H9 (cell line): ENCODE measurements at regions not wholly inside any gene's neighbourhood (a gene's known extent, or its start where the extent isn't known, plus 50 kb on each side); places are given as distances from the start of the nearest gene placed in this dataset.
A peak's percentile ranks its signal among the peaks of the same experiment; 100 is the strongest.

Source experiments
- DNase-seq: peaks from one replicate; pipeline ENCODE4 v3.0.0-alpha.2; 2017
- H2AFZ ChIP-seq: one replicate; pipeline ENCODE4 v1.6.1; 2013; ENCODE audit warnings: mild to moderate bottlenecking, low read length, control low read depth, moderate library complexity
- H2AK5ac ChIP-seq: 2 replicates; pipeline ENCODE4 v1.6.1; 2013; ENCODE audit warnings: low read length, control low read depth, mixed read lengths; ENCODE audit not compliant: insufficient read length
- H2BK120ac ChIP-seq: one replicate; pipeline ENCODE4 v1.6.1; 2013; ENCODE audit warnings: low read depth, mild to moderate bottlenecking, low read length, control low read depth, inconsistent platforms; ENCODE audit not compliant: poor library complexity, severe bottlenecking
- H2BK12ac ChIP-seq: 2 replicates; pipeline ENCODE4 v1.6.1; 2013; ENCODE audit warnings: low read length, control low read depth, mixed read lengths, low read depth; ENCODE audit not compliant: insufficient read length
- H2BK15ac ChIP-seq: 2 replicates; pipeline ENCODE4 v1.6.1; 2013; ENCODE audit warnings: low read depth, low read length, control low read depth
- H2BK20ac ChIP-seq: one replicate; pipeline ENCODE4 v1.6.1; 2013; ENCODE audit warnings: low read depth, mild to moderate bottlenecking, low read length, control low read depth, inconsistent platforms; ENCODE audit not compliant: poor library complexity, severe bottlenecking
- H2BK5ac ChIP-seq: 2 replicates; pipeline ENCODE4 v1.6.1; 2013; ENCODE audit warnings: low read length, control low read depth, mixed read lengths; ENCODE audit not compliant: insufficient read length
- H3K14ac ChIP-seq: 2 replicates; pipeline ENCODE4 v1.6.1; 2013; ENCODE audit warnings: low read length, control low read depth; ENCODE audit not compliant: insufficient read depth
- H3K18ac ChIP-seq: 2 replicates; pipeline ENCODE4 v1.6.1; 2013; ENCODE audit warnings: low read depth, mild to moderate bottlenecking, mixed read lengths, low read length, control low read depth; ENCODE audit not compliant: insufficient read length
- H3K23ac ChIP-seq: 2 replicates; pipeline ENCODE4 v1.6.1; 2013; ENCODE audit warnings: low read length, control low read depth, mixed read lengths, low read depth; ENCODE audit not compliant: insufficient read length
- H3K23me2 ChIP-seq: 2 replicates; pipeline ENCODE4 v1.6.1; 2013; ENCODE audit warnings: low read depth, mild to moderate bottlenecking, mixed read lengths, low read length, control low read depth; ENCODE audit not compliant: insufficient read length, poor library complexity, severe bottlenecking
- H3K27ac ChIP-seq: 2 replicates; pipeline ENCODE4 v1.5.1; 2013; ENCODE audit warnings: low read length, control low read depth, mixed read lengths, low read depth; ENCODE audit not compliant: insufficient read length
- H3K27me3 ChIP-seq: 2 replicates; pipeline ENCODE4 v1.6.1; 2013; ENCODE audit warnings: low read length, control low read depth, inconsistent platforms; ENCODE audit not compliant: insufficient read depth
- H3K4ac ChIP-seq: 2 replicates; pipeline ENCODE4 v1.6.1; 2013; ENCODE audit warnings: low read depth, mild to moderate bottlenecking, control low read depth, inconsistent platforms, low read length, moderate library complexity
- H3K4me1 ChIP-seq: 2 replicates; pipeline ENCODE4 v1.6.1; 2013; ENCODE audit warnings: low read length, control low read depth, inconsistent platforms; ENCODE audit not compliant: insufficient read depth
- H3K4me2 ChIP-seq: 2 replicates; pipeline ENCODE4 v1.6.1; 2013; ENCODE audit warnings: low read length, control low read depth, mixed read lengths; ENCODE audit not compliant: insufficient read length, insufficient read depth
- H3K56ac ChIP-seq: 2 replicates; pipeline ENCODE4 v1.6.1; 2013; ENCODE audit warnings: low read depth, mild to moderate bottlenecking, mixed read lengths, low read length, control low read depth; ENCODE audit not compliant: insufficient read length
- H3K79me1 ChIP-seq: 2 replicates; pipeline ENCODE4 v1.6.1; 2013; ENCODE audit warnings: low read depth, mild to moderate bottlenecking, moderate library complexity, low read length, control low read depth, inconsistent platforms; ENCODE audit not compliant: insufficient read depth, poor library complexity, severe bottlenecking
- H3K79me2 ChIP-seq: 2 replicates; pipeline ENCODE4 v1.6.1; 2013; ENCODE audit warnings: low read length, control low read depth, inconsistent platforms; ENCODE audit not compliant: insufficient read depth
- H3K9ac ChIP-seq: 2 replicates; pipeline ENCODE4 v1.6.1; 2013; ENCODE audit warnings: low read length, control low read depth, mixed read lengths; ENCODE audit not compliant: insufficient read length; ENCODE audit errors: extremely low read depth
- H3K9me3 ChIP-seq: one replicate; pipeline ENCODE4 v1.6.1; 2013; ENCODE audit warnings: low read depth, low read length, inconsistent platforms; ENCODE audit not compliant: control insufficient read depth
- H3T11ph ChIP-seq: one replicate; pipeline ENCODE4 v1.6.1; 2013; ENCODE audit warnings: mild to moderate bottlenecking, low read length, control low read depth, inconsistent platforms
- H4K20me1 ChIP-seq: one replicate; pipeline ENCODE4 v1.6.1; 2013; ENCODE audit not compliant: control insufficient read depth, insufficient read length, insufficient read depth
- H4K5ac ChIP-seq: 2 replicates; pipeline ENCODE4 v1.6.1; 2013; ENCODE audit warnings: low read depth, mild to moderate bottlenecking, mixed read lengths, low read length, control low read depth; ENCODE audit not compliant: insufficient read length
- H4K8ac ChIP-seq: replicated peaks from 2 replicates; pipeline ENCODE4 v1.6.1; 2013; ENCODE audit warnings: low read length, control low read depth, mixed read lengths, low read depth; ENCODE audit not compliant: insufficient read length
- H4K91ac ChIP-seq: 2 replicates; pipeline ENCODE4 v1.6.1; 2013; ENCODE audit warnings: low read depth, mild to moderate bottlenecking, moderate library complexity, mixed read lengths, low read length, control low read depth; ENCODE audit not compliant: insufficient read length
- H3K27ac Mint-ChIP-seq, 3 experiments: 2 replicates in 2 of 3; 3 replicates in 1 of 3; pipeline ENCODE4 v1.8.0; 2020 to 2021; ENCODE audit warnings: mixed read lengths in 3 of 3, mild to moderate bottlenecking in 1 of 3, moderate library complexity in 1 of 3
- H3K27me3 Mint-ChIP-seq: 2 replicates; pipeline ENCODE4 v1.8.0; 2021; ENCODE audit warnings: low read depth, mild to moderate bottlenecking, moderate library complexity, mixed read lengths
- H3K36me3 Mint-ChIP-seq, 3 experiments: 2 replicates in 2 of 3; 3 replicates in 1 of 3; pipeline ENCODE4 v1.8.0; 2020 to 2021; ENCODE audit warnings: low read depth in 3 of 3, mixed read lengths in 3 of 3; ENCODE audit not compliant: insufficient read depth in 1 of 3
- H3K4me1 Mint-ChIP-seq, 2 experiments: 2 replicates each; pipeline ENCODE4 v1.8.0; 2020; ENCODE audit warnings: mixed read lengths in 2 of 2
- H3K4me3 Mint-ChIP-seq, 2 experiments: 2 replicates in 1 of 2; 3 replicates in 1 of 2; pipeline ENCODE4 v1.8.0; 2020 to 2021; ENCODE audit warnings: mild to moderate bottlenecking in 2 of 2, mixed read lengths in 2 of 2, moderate library complexity in 1 of 2
- H3K9me3 Mint-ChIP-seq, 2 experiments: 2 replicates in 1 of 2; 3 replicates in 1 of 2; pipeline ENCODE4 v1.8.0; 2020; ENCODE audit warnings: mild to moderate bottlenecking in 2 of 2, mixed read lengths in 2 of 2, moderate library complexity in 1 of 2
- CTCF ChIP-seq: fragments of 200-600 bp; sonication (generic); conservative IDR thresholded peaks from 3 replicates; pipeline ENCODE4 v1.8.0; 2021; ENCODE audit warnings: antibody characterized with exemption, mild to moderate bottlenecking
- WGBS: extraction: QIAGEN DNeasy Blood & Tissue Kit; methylation state at CpG from one replicate; pipeline ENCODE4 v1.1.7; 2013; ENCODE audit warnings: missing lambda C conversion rate, low lambda C conversion rate, mixed read lengths; ENCODE audit not compliant: insufficient read length; ENCODE audit errors: extremely low coverage; 5-methylcytosine and 5-hydroxymethylcytosine counted together

GRCh38 chr7:86454753-86455152 is 189.0 kb upstream of the GRM3 start:
- no peak overlapping the region for H3K14ac ChIP-seq
- no CpG with 5 or more reads among the region's 2 CpGs for WGBS
- no peak overlapping the region for H3K4ac ChIP-seq
- no peak for TF ChIP-seq CTCF
- no peak overlapping the region for H2AFZ ChIP-seq
- H3K79me1 ChIP-seq, result no peaks in the 10 kb centered on the region
- Mint-ChIP-seq H3K27me3 (no peaks in the 10 kb centered on the region), H3K27ac (0 out of 7 replicates have a peak overlapping the region, but pooled peaks of 1 of the 3 experiments have one; percentile 13), H3K9me3 (no peaks in the 10 kb centered on the region), H3K4me3 (no peak overlapping the region), H3K36me3 (no peaks in the 10 kb centered on the region), H3K4me1 (peaks cover 27 to 29% of the 10 kb centered on the region in 2 experiments)
- no peak overlapping the region for H4K91ac ChIP-seq
- H3K9me3 ChIP-seq, result no peaks in the 10 kb centered on the region
- H4K5ac ChIP-seq, result no peak overlapping the region
- no peak overlapping the region for H4K8ac ChIP-seq
- H2BK12ac ChIP-seq, result no peak overlapping the region
- no peak overlapping the region for H2BK15ac ChIP-seq
- H2BK5ac ChIP-seq, result no peak overlapping the region
- no peaks in the 10 kb centered on the region for H3K27me3 ChIP-seq
- H2AK5ac ChIP-seq, result no peak overlapping the region
- H3K4me1 ChIP-seq, result no peaks in the 10 kb centered on the region
- no peak overlapping the region for H3K56ac ChIP-seq
- no peak overlapping the region for H3K9ac ChIP-seq
- H2BK120ac ChIP-seq, result no peak overlapping the region
- no peak overlapping the region for H3K18ac ChIP-seq
- H3K79me2 ChIP-seq, result no peaks in the 10 kb centered on the region
- no peaks in the 10 kb centered on the region for H3K23me2 ChIP-seq
- H3K23ac ChIP-seq, result no peak overlapping the region
- H3K4me2 ChIP-seq, result no peak overlapping the region
- no peak for DNase-seq
- no peak overlapping the region for H3K27ac ChIP-seq
- H3T11ph ChIP-seq, result no peak overlapping the region
- H2BK20ac ChIP-seq, result no peak overlapping the region
- H4K20me1 ChIP-seq, result no peaks in the 10 kb centered on the region
